Dendritic cell treated with granulocyte-macrophage colony-stimulating factor and Interleukin-4, amounts not matched to agents 40 ng/mL and 50 ng/mL, for 4 days (primary cell): ENCODE measurements at regions not wholly inside any gene's neighbourhood (a gene's known extent, or its start where the extent isn't known, plus 50 kb on each side); places are given as distances from the start of the nearest gene placed in this dataset.
"Not testable (repeated sequence)": the region's sequence is repeated elsewhere in the genome, so short reads cannot be mapped to it uniquely, and the experiment has no call there.

ENCODE experiments used
- H3K27ac Mint-ChIP-seq: one replicate; pipeline ENCODE4 v1.8.0; 2022; ENCODE audit warnings: mild to moderate bottlenecking, mixed read lengths
- H3K27me3 Mint-ChIP-seq: one replicate; pipeline ENCODE4 v1.8.0; 2022; ENCODE audit warnings: mild to moderate bottlenecking, mixed read lengths
- H3K36me3 Mint-ChIP-seq: one replicate; pipeline ENCODE4 v1.8.0; 2022; ENCODE audit warnings: low read depth, mixed read lengths
- H3K4me1 Mint-ChIP-seq: one replicate; pipeline ENCODE4 v1.8.0; 2022; ENCODE audit warnings: low read depth, mixed read lengths
- H3K4me3 Mint-ChIP-seq: one replicate; pipeline ENCODE4 v1.8.0; 2022; ENCODE audit warnings: mild to moderate bottlenecking, moderate library complexity, mixed read lengths
- H3K9me3 Mint-ChIP-seq: one replicate; pipeline ENCODE4 v1.8.0; 2022; ENCODE audit warnings: mixed read lengths
- intact Hi-C: fragments of 100-400 bp; cut with micrococcal nuclease; formaldehyde crosslinking; loops from one replicate; pipeline ENCODE4 v1.15.0; 2022

GRCh38 chr16:5215901-5216300 lies 118.3 kb upstream of the EEF2KMT start:
- Mint-ChIP-seq H3K4me1 (no peaks in the 10 kb centered on the region), H3K27ac (no peak overlapping the region), H3K9me3 (no peaks in the 10 kb centered on the region), H3K36me3 (no peaks in the 10 kb centered on the region), H3K27me3 (peaks cover 11% of the 10 kb centered on the region), H3K4me3 (no peak overlapping the region)
- intact Hi-C loops = no loop called here

- no peak overlapping the region for H3K4me3 Mint-ChIP-seq
- H3K4me1 Mint-ChIP-seq = no peaks in the 10 kb centered on the region
- peaks cover 13% of the 10 kb centered on the region for H3K27me3 Mint-ChIP-seq
- no peak overlapping the region for H3K27ac Mint-ChIP-seq
- H3K9me3 Mint-ChIP-seq = no peaks in the 10 kb centered on the region
- no peaks in the 10 kb centered on the region for H3K36me3 Mint-ChIP-seq
- intact Hi-C loops = no loop called here
Observed at GRCh38 chr16:5214466-5214865, 116.9 kb upstream of the EEF2KMT start.

DNA sequence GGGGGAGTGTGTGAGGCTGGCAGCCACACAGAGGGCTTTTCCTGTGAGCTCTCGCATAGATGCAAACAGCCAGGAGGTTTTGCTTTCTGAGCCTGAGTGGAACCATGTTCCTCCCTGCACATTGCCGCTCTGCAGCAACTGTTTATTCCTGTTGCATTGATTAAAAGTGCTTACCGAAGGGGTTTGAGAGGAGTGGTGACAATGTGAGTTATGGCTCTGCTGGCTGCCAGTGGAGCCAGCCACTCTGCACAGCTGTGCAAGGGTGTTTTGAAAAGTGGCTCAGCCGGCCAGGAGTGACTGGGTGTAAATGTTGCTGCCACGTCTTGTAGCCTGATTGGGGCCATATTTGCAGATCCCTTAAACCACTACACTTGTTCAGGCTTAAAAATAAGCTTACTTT lies 114.9 kb upstream of the EEF2KMT start:
- H3K36me3 Mint-ChIP-seq, H3K4me3 Mint-ChIP-seq, H3K4me1 Mint-ChIP-seq, H3K9me3 Mint-ChIP-seq, intact Hi-C loops, H3K27ac Mint-ChIP-seq: not testable (repeated sequence)
- peaks cover 13% of the 10 kb centered on the region for H3K27me3 Mint-ChIP-seq

GRCh38 chr16:5207862-5208498 lies 110.4 kb upstream of the EEF2KMT start:
- H3K27me3 Mint-ChIP-seq, H3K4me1 Mint-ChIP-seq, H3K36me3 Mint-ChIP-seq, H3K27ac Mint-ChIP-seq, H3K9me3 Mint-ChIP-seq, intact Hi-C loops, H3K4me3 Mint-ChIP-seq: not testable (repeated sequence)

DNA sequence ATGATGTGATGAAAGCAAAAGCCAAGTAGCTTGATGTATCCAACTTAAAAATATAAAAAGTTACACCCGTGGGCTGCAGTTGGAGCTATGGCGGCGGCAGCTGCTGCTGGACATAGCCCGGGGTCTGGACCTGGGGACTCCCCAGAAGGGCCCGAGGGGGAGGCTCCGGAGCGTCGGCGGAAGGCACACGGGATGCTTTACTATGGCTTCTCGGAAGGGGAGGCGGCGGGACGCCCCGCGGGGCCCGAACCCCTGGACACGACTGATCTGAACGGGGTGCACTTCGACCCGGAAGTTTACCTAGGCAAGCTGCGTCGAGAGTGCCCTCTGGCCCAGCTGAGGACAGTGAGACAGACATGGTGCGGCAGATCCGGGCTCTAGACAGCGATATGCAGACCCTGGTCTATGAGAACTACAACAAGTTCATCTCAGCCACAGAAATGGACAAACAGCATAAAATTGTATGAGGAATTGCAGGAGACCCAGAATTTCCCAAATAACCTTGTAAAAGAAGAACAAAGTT lies 109.5 kb upstream of the EEF2KMT start:
- H3K4me1 Mint-ChIP-seq = no peaks in the 10 kb centered on the region
- no peaks in the 10 kb centered on the region for H3K9me3 Mint-ChIP-seq
- H3K36me3 Mint-ChIP-seq = no peaks in the 10 kb centered on the region
- peaks cover 4% of the 10 kb centered on the region for H3K27me3 Mint-ChIP-seq
- H3K4me3 Mint-ChIP-seq = no peak overlapping the region
- H3K27ac Mint-ChIP-seq = no peak overlapping the region
- intact Hi-C loops = no loop called here

DNA sequence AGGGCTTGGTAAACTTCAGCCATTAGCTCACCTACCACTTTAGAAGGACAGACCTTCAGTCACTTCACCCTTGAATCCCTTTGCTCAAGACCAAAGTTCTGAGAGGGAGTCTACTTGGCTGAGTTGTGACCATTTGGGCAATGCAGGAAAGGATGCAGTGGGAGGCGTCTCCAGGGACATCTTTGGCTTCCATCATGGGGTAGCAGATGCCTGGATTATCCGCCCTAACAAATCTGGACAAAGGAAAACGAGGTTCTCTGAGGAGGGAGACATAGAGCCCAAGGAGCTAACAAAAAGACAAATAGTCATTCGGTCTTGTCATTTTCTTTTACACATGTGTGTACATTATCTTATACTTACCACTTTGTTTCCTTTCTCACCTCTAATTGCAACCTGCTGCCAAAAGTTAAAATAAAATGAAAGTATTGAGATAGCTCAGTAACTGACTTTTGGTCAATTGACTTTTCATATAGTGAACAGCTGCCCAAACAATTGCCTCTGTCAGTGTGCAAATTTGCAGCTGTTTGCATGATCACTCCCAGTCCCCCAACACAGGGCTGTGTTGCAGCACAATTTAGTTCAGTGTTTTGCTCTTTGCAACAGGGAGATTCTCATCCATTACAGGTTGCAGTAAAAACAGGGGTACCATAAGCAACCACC lies 108.9 kb upstream of the EEF2KMT start:
- peaks cover 1% of the 10 kb centered on the region for H3K27me3 Mint-ChIP-seq
- no peaks in the 10 kb centered on the region for H3K9me3 Mint-ChIP-seq
- H3K36me3 Mint-ChIP-seq = no peaks in the 10 kb centered on the region
- intact Hi-C loops = no loop called here
- no peaks in the 10 kb centered on the region for H3K4me1 Mint-ChIP-seq
- no peak overlapping the region for H3K27ac Mint-ChIP-seq
- H3K4me3 Mint-ChIP-seq = no peak overlapping the region

DNA sequence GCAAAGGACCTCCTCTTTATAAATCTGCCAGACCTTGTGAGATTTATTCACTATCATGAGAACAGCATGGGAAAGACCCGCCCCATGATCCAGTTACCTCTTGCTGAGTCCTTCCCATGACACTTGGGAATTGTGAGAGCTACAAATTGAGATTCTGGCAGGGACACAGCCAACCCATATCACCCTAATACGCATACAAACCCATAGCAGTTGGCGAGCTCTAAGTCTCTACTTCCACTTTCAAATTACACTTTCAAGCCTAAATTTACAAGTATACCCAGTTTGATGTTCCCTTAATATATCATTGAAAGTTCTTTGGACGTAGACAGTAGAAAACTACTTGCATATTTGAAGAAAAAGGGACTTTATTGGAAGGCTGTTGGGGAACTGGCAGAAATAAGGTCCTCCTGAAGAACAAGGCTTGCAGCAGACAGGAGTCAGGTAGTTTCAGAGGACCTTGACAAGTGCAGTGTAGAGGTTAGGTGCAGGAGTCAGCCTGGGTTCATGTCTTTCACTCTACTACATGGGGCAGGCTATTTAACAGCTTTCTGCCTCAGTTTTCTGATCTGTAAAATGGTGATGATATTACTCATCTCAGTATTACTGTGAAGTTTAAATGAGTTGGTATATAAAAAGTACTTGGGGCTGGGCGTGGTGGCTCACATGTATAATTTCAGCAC lies 107.9 kb upstream of the EEF2KMT start:
- H3K4me1 Mint-ChIP-seq = no peaks in the 10 kb centered on the region
- H3K4me3 Mint-ChIP-seq = no peak overlapping the region
- H3K27ac Mint-ChIP-seq = no peak overlapping the region
- H3K36me3 Mint-ChIP-seq = no peaks in the 10 kb centered on the region
- no peaks in the 10 kb centered on the region for H3K9me3 Mint-ChIP-seq
- H3K27me3 Mint-ChIP-seq = peaks cover 1% of the 10 kb centered on the region
- intact Hi-C loops = no loop called here

- intact Hi-C loops, H3K27ac Mint-ChIP-seq, H3K9me3 Mint-ChIP-seq, H3K4me1 Mint-ChIP-seq, H3K4me3 Mint-ChIP-seq, H3K27me3 Mint-ChIP-seq, H3K36me3 Mint-ChIP-seq: not testable (repeated sequence)
Observed at GRCh38 chr16:5203675-5204074, 106.1 kb upstream of the EEF2KMT start.

DNA sequence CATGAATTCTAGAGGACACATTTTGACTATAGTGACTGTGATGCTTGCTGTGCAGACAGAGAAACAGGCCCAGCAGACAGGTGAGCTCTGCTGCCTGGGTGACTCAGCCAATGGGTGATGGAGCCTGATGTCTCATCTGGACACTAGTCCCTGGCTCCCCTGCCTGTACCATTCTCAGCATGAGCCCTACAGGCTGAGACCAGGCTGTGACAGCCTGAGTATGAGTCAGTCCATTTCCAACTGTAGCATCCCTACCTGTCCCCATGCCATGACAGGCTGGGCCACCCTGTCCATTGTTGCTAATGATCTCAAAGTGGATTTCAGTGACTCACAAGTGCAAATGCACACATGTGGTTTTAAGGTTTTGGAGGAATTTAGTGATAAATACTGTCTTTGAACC lies 102.5 kb upstream of the EEF2KMT start:
- intact Hi-C loops = no loop called here
- no peaks in the 10 kb centered on the region for H3K27me3 Mint-ChIP-seq
- no peaks in the 10 kb centered on the region for H3K9me3 Mint-ChIP-seq
- H3K4me1 Mint-ChIP-seq = no peaks in the 10 kb centered on the region
- H3K36me3 Mint-ChIP-seq = no peaks in the 10 kb centered on the region
- no peak overlapping the region for H3K27ac Mint-ChIP-seq
- H3K4me3 Mint-ChIP-seq = no peak overlapping the region

GRCh38 chr16:5196204-5196603 lies 98.6 kb upstream of the EEF2KMT start:
- Mint-ChIP-seq H3K4me1 (no peaks in the 10 kb centered on the region), H3K27ac (no peak overlapping the region), H3K9me3 (no peaks in the 10 kb centered on the region), H3K4me3 (no peak overlapping the region), H3K27me3 (no peaks in the 10 kb centered on the region), H3K36me3 (no peaks in the 10 kb centered on the region)
- intact Hi-C loops = no loop called here

DNA sequence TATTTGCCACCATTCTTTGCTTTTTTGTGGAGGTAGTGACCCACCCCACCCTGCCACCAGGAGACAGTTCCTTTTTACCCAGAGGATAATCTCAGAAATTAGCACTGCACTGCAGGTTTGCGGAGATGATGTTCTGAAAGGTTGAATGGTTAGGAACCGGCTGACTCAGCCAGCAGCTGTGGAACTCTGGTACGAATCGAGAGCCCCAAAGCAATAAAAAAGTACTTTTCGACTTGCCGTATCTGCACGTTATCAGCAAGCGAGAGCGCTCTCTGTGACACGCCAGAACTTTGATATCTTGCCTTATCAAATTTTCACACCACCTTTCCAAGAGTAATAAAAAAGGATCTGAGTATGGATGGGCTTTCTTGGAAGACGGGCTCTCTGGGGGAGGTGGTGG lies 96.3 kb upstream of the EEF2KMT start:
- H3K27ac Mint-ChIP-seq = no peak overlapping the region
- H3K9me3 Mint-ChIP-seq = no peaks in the 10 kb centered on the region
- no peak overlapping the region for H3K4me3 Mint-ChIP-seq
- no peaks in the 10 kb centered on the region for H3K36me3 Mint-ChIP-seq
- intact Hi-C loops = no loop called here
- H3K4me1 Mint-ChIP-seq = no peaks in the 10 kb centered on the region
- H3K27me3 Mint-ChIP-seq = no peaks in the 10 kb centered on the region

- Mint-ChIP-seq H3K27ac (no peak overlapping the region), H3K27me3 (no peaks in the 10 kb centered on the region), H3K4me1 (no peaks in the 10 kb centered on the region), H3K36me3 (no peaks in the 10 kb centered on the region), H3K4me3 (no peak overlapping the region), H3K9me3 (no peaks in the 10 kb centered on the region)
- intact Hi-C loops = no loop called here
Observed at GRCh38 chr16:5188989-5189352, 91.4 kb upstream of the EEF2KMT start.

GRCh38 chr16:5188318-5188988 lies 90.9 kb upstream of the EEF2KMT start:
- Mint-ChIP-seq H3K36me3 (no peaks in the 10 kb centered on the region), H3K27ac (no peak overlapping the region), H3K9me3 (no peaks in the 10 kb centered on the region), H3K4me3 (no peak overlapping the region), H3K4me1 (no peaks in the 10 kb centered on the region), H3K27me3 (no peaks in the 10 kb centered on the region)
- intact Hi-C loops = no loop called here

GRCh38 chr16:5187402-5187952 lies 89.9 kb upstream of the EEF2KMT start:
- H3K9me3 Mint-ChIP-seq = no peaks in the 10 kb centered on the region
- H3K27ac Mint-ChIP-seq = no peak overlapping the region
- no peaks in the 10 kb centered on the region for H3K36me3 Mint-ChIP-seq
- H3K27me3 Mint-ChIP-seq = no peaks in the 10 kb centered on the region
- intact Hi-C loops = no loop called here
- no peak overlapping the region for H3K4me3 Mint-ChIP-seq
- H3K4me1 Mint-ChIP-seq = no peaks in the 10 kb centered on the region
